Osteocyte (in vitro differentiated cells): ENCODE measurements at regions not wholly inside any gene's neighbourhood (a gene's known extent, or its start where the extent isn't known, plus 50 kb on each side); places are given as distances from the start of the nearest gene placed in this dataset.

ENCODE experiments used
- DNase-seq: peaks from one replicate; pipeline ENCODE4 v3.0.0; 2021; ENCODE audit warnings: mixed read lengths; ENCODE audit not compliant: unreplicated experiment; ENCODE audit errors: extremely low spot score
- H3K27ac Mint-ChIP-seq: one replicate; pipeline ENCODE4 v1.8.0; 2021; ENCODE audit warnings: mild to moderate bottlenecking, mixed read lengths; ENCODE audit not compliant: unreplicated experiment
- H3K27me3 Mint-ChIP-seq: one replicate; pipeline ENCODE4 v1.8.0; 2021; ENCODE audit warnings: mixed read lengths; ENCODE audit not compliant: unreplicated experiment
- H3K36me3 Mint-ChIP-seq: one replicate; pipeline ENCODE4 v1.8.0; 2021; ENCODE audit warnings: mixed read lengths; ENCODE audit not compliant: unreplicated experiment
- H3K4me1 Mint-ChIP-seq: one replicate; pipeline ENCODE4 v1.8.0; 2021; ENCODE audit warnings: mixed read lengths; ENCODE audit not compliant: unreplicated experiment
- H3K4me3 Mint-ChIP-seq: one replicate; pipeline ENCODE4 v1.8.0; 2021; ENCODE audit warnings: mild to moderate bottlenecking, moderate library complexity, mixed read lengths; ENCODE audit not compliant: unreplicated experiment
- H3K9me3 Mint-ChIP-seq: one replicate; pipeline ENCODE4 v1.8.0; 2021; ENCODE audit warnings: mixed read lengths; ENCODE audit not compliant: unreplicated experiment
- TF ChIP-seq, protein P1 (sequence below): fragments of 200-600 bp; sonication (generic); IDR thresholded peaks from 2 replicates; pipeline ENCODE4 v1.5.0; 2021; ENCODE audit warnings: antibody characterized with exemption, mild to moderate bottlenecking, moderate library complexity

GRCh38 chr2:123640685-123641335, 384.3 kb upstream of the CNTNAP5 start:
- Mint-ChIP-seq H3K9me3 (peaks cover 32% of the 10 kb centered on the region), H3K4me1 (no peaks in the 10 kb centered on the region), H3K36me3 (no peaks in the 10 kb centered on the region), H3K4me3 (no peak overlapping the region), H3K27me3 (no peaks in the 10 kb centered on the region), H3K27ac (no peak overlapping the region)
- TF ChIP-seq, protein P1, sequence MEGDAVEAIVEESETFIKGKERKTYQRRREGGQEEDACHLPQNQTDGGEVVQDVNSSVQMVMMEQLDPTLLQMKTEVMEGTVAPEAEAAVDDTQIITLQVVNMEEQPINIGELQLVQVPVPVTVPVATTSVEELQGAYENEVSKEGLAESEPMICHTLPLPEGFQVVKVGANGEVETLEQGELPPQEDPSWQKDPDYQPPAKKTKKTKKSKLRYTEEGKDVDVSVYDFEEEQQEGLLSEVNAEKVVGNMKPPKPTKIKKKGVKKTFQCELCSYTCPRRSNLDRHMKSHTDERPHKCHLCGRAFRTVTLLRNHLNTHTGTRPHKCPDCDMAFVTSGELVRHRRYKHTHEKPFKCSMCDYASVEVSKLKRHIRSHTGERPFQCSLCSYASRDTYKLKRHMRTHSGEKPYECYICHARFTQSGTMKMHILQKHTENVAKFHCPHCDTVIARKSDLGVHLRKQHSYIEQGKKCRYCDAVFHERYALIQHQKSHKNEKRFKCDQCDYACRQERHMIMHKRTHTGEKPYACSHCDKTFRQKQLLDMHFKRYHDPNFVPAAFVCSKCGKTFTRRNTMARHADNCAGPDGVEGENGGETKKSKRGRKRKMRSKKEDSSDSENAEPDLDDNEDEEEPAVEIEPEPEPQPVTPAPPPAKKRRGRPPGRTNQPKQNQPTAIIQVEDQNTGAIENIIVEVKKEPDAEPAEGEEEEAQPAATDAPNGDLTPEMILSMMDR: no peak
- no peak for DNase-seq

DNA sequence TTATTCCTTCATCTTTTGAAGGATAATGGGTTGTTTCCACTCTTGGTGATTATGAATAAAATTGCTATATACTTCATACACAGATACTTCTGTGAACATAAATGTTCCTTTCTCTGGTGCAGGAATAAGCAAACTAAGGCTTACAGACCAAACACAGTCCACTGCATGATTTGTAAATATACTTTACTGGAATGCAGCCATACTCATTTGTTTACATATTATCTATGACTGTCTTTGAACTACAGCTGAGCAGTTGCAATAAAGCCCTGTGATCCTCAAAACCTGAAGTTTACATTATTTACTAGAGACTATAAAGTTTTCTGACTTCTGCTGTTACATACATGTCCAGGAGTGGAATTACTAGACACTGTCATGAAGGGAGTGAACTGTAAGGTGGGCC, 381.0 kb upstream of the CNTNAP5 start:
- DNase-seq: no peak
- Mint-ChIP-seq H3K27ac (no peak overlapping the region), H3K4me3 (no peak overlapping the region), H3K27me3 (no peaks in the 10 kb centered on the region), H3K36me3 (no peaks in the 10 kb centered on the region), H3K4me1 (no peaks in the 10 kb centered on the region), H3K9me3 (peaks cover 38% of the 10 kb centered on the region)
- TF ChIP-seq, protein P1: no peak

- H3K36me3 Mint-ChIP-seq: no peaks in the 10 kb centered on the region
- no peak overlapping the region for H3K4me3 Mint-ChIP-seq
- no peaks in the 10 kb centered on the region for H3K4me1 Mint-ChIP-seq
- TF ChIP-seq, protein P1: no peak
- no peak overlapping the region for H3K27ac Mint-ChIP-seq
- DNase-seq: no peak
- H3K27me3 Mint-ChIP-seq: no peaks in the 10 kb centered on the region
- H3K9me3 Mint-ChIP-seq: peaks cover 29% of the 10 kb centered on the region
These were observed 377.1 kb upstream of the CNTNAP5 start for GRCh38 chr2:123648016-123648415.

- H3K36me3 Mint-ChIP-seq: no peaks in the 10 kb centered on the region
These were observed 376.1 kb upstream of the CNTNAP5 start for GRCh38 chr2:123648956-123649355.

DNA sequence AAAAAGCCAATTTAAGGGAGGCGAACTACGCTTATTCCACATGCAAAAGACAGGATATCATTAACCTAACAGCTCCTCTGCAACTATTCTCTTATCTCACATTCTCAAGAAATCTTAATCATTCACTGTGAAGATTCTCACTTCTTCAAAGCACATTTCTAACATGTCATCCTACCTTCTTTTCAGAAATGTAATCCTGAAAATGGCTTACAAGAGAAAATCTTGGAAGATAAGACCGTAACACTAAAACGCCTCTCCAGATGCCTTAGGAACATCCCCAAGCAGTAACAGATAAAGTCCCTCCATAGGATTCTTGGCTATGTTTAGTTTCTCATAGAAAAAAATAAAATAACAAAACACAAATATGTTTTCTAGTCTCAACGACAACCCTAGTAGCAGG, 373.9 kb upstream of the CNTNAP5 start:
- TF ChIP-seq, protein P1: no peak

More at GRCh38 chr2:123648956-123649355, 376.1 kb upstream of the CNTNAP5 start:
- no peak for DNase-seq
- peaks cover 23% of the 10 kb centered on the region for H3K9me3 Mint-ChIP-seq
- no peaks in the 10 kb centered on the region for H3K4me1 Mint-ChIP-seq
- H3K27ac Mint-ChIP-seq: no peak overlapping the region
- TF ChIP-seq, protein P1: no peak
- no peak overlapping the region for H3K4me3 Mint-ChIP-seq
- no peaks in the 10 kb centered on the region for H3K27me3 Mint-ChIP-seq

More for the DNA sequence above, 373.9 kb upstream of the CNTNAP5 start:
- H3K27ac Mint-ChIP-seq: no peak overlapping the region
- no peaks in the 10 kb centered on the region for H3K27me3 Mint-ChIP-seq
- peaks cover 33% of the 10 kb centered on the region for H3K9me3 Mint-ChIP-seq
- H3K4me3 Mint-ChIP-seq: no peak overlapping the region
- H3K4me1 Mint-ChIP-seq: no peaks in the 10 kb centered on the region
- no peak for DNase-seq
- H3K36me3 Mint-ChIP-seq: no peaks in the 10 kb centered on the region
